A549 (cell line): ENCODE measurements at regions not wholly inside any gene's neighbourhood (a gene's known extent, or its start where the extent isn't known, plus 50 kb on each side); places are given as distances from the start of the nearest gene placed in this dataset.

Experiments used
- CHD4 ChIP-seq: fragments of 200-600 bp; sonication (generic); IDR thresholded peaks from 2 replicates; pipeline ENCODE4 v1.6.1; 2016; ENCODE audit warnings: antibody characterized with exemption, mild to moderate bottlenecking, borderline replicate concordance
- CTCF ChIP-seq: fragments of >200 bp; sonication (Bioruptor Twin); formaldehyde crosslinking; IDR thresholded peaks from 3 replicates; pipeline ENCODE4 v1.5.1; 2016
- USF2 ChIP-seq: fragments of 450-650 bp; IDR thresholded peaks from 2 replicates; pipeline ENCODE4 v1.6.1; 2014; ENCODE audit warnings: antibody characterized with exemption

- no peak for TF ChIP-seq CHD4
- TF ChIP-seq CTCF = no peak
- TF ChIP-seq USF2 = no peak
These were observed 90.3 kb downstream of the B3GNT2 start for GRCh38 chr2:62286089-62286785.
